Lower leg skin (tissue), 3 donors: ENCODE measurements at regions not wholly inside any gene's neighbourhood (a gene's known extent, or its start where the extent isn't known, plus 50 kb on each side); places are given as distances from the start of the nearest gene placed in this dataset.

Experiments used
- CTCF ChIP-seq, 3 donors: fragments of 450-650 bp; IDR thresholded peaks; one replicate each; pipeline ENCODE4 v1.5.1; 2016; ENCODE audit warnings: antibody characterized with exemption in 3 of 3, mild to moderate bottlenecking in 3 of 3, moderate library complexity in 2 of 3
- POLR2A ChIP-seq, 2 donors: fragments of 450-650 bp; IDR thresholded peaks; one replicate each; pipeline ENCODE4 v1.6.1; 2016 to 2017; ENCODE audit warnings: antibody characterized with exemption in 2 of 2, mild to moderate bottlenecking in 1 of 2, moderate library complexity in 1 of 2

DNA sequence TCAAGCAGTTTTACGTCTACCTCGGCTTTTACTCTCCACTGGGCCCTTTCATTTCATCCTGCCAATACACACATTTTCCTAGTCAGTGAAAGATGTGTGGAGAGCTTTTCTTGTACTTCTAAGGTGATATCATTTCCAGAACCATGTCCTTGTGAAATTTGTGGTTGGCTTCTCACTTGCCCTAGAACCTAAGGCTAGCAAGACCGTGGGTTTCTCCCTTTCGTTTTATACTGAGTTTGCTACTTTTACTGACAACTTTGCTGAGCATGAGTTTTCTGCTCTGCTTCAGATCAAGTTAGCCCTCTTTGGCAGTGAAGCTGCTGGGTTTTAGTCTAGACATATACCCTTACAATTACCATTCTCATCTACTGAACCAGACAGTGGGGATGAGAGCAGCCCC is 95.7 kb upstream of the FRMPD4 start:
- no peak for TF ChIP-seq POLR2A (IDR thresholded peaks at IDR 0.05)
- no peak for TF ChIP-seq CTCF (IDR thresholded peaks at IDR 0.05)
